ENCODE measurements at regions not wholly inside any gene's neighbourhood (a gene's known extent, or its start where the extent isn't known, plus 50 kb on each side); places are given as distances from the start of the nearest gene placed in this dataset.
A peak's percentile ranks its signal among the peaks of the same experiment; 100 is the strongest.

- no peaks in the 10 kb centered on the region for H3K9me3 ChIP-seq (ENCODE audit: control insufficient read depth, low read length)
- no peak overlapping the region for H2AFZ ChIP-seq
- H3K9ac ChIP-seq, result no peak overlapping the region
- TF ChIP-seq, protein P1, sequence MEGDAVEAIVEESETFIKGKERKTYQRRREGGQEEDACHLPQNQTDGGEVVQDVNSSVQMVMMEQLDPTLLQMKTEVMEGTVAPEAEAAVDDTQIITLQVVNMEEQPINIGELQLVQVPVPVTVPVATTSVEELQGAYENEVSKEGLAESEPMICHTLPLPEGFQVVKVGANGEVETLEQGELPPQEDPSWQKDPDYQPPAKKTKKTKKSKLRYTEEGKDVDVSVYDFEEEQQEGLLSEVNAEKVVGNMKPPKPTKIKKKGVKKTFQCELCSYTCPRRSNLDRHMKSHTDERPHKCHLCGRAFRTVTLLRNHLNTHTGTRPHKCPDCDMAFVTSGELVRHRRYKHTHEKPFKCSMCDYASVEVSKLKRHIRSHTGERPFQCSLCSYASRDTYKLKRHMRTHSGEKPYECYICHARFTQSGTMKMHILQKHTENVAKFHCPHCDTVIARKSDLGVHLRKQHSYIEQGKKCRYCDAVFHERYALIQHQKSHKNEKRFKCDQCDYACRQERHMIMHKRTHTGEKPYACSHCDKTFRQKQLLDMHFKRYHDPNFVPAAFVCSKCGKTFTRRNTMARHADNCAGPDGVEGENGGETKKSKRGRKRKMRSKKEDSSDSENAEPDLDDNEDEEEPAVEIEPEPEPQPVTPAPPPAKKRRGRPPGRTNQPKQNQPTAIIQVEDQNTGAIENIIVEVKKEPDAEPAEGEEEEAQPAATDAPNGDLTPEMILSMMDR (IDR thresholded peaks at IDR 0.05), result no peak
- H3K36me3 ChIP-seq (ENCODE audit: control insufficient read depth, insufficient read depth, low read length), result no peaks in the 10 kb centered on the region
- no peaks in the 10 kb centered on the region for H3K27me3 ChIP-seq (ENCODE audit: control insufficient read depth, insufficient read depth, low read length)
- no peak overlapping the region for H3K27ac ChIP-seq
- H3K79me2 ChIP-seq, result no peaks in the 10 kb centered on the region
- H3K4me1 ChIP-seq, result no peaks in the 10 kb centered on the region
- H3K4me2 ChIP-seq (ENCODE audit: low read length), result no peak overlapping the region
- no peak overlapping the region for H3K4me3 ChIP-seq (ENCODE audit: low read depth, low read length)
Measured at GRCh38 chr15:70475407-70475781, 288.0 kb downstream of the UACA start.

- Histone ChIP-seq H3K9ac (no peak overlapping the region), H2AFZ (no peak overlapping the region), H3K4me2 (ENCODE audit: low read length) (no peak overlapping the region), H3K9me3 (ENCODE audit: control insufficient read depth, low read length) (no peaks in the 10 kb centered on the region), H3K36me3 (ENCODE audit: control insufficient read depth, insufficient read depth, low read length) (no peaks in the 10 kb centered on the region), H3K27me3 (ENCODE audit: control insufficient read depth, insufficient read depth, low read length) (no peaks in the 10 kb centered on the region), H3K4me1 (no peaks in the 10 kb centered on the region), H3K79me2 (no peaks in the 10 kb centered on the region), H3K27ac (peak overlapping the region; percentile 49), H3K4me3 (ENCODE audit: low read depth, low read length) (no peak overlapping the region)
- TF ChIP-seq, protein P1 (IDR thresholded peaks at IDR 0.05), result no peak
Measured at GRCh38 chr15:70474471-70475406, 288.6 kb downstream of the UACA start.

DNA sequence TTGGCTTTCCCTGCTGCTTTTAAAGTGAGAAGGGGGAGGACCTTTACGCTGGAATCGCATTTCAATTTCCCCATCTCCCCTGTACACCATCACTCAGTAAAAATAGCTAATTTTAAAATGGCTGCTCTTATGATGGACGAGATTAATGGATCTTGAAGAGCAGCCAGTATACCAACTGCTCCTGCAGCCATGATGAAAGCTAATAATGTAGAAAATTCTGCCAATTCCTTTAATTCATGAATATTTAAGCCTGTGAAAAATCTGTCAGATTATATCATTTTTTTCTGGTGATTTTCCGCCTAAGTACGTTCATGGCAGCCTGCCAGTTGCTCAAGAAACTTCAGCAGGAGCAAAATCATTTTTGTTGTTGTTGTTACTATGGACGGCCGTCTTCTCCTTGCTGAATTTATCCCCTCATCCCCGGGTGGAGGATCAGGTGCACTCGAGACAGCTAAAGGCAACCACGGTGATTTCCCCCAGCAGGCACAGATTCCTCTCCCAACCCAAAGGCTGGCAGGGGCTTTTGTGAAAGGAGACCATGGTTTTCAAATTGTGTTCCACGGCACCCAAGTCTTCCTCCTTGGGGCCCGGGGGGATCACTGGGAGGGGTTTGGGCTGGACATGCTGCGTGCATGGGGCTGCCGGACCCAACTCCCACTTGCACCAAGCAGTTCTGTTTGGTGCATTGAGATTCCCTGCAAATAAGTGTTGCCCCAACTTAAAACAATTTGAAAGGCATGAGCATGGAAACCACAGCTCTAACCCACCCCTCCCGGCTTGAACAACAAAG is 289.6 kb downstream of the UACA start:
- no peak overlapping the region for H3K9ac ChIP-seq
- no peaks in the 10 kb centered on the region for H3K27me3 ChIP-seq (ENCODE audit: control insufficient read depth, insufficient read depth, low read length)
- H3K4me1 ChIP-seq, result no peaks in the 10 kb centered on the region
- H3K9me3 ChIP-seq (ENCODE audit: control insufficient read depth, low read length), result no peaks in the 10 kb centered on the region
- H3K4me2 ChIP-seq (ENCODE audit: low read length), result no peak overlapping the region
- no peaks in the 10 kb centered on the region for H3K36me3 ChIP-seq (ENCODE audit: control insufficient read depth, insufficient read depth, low read length)
- H3K27ac ChIP-seq, result no peak overlapping the region
- H3K79me2 ChIP-seq, result no peaks in the 10 kb centered on the region
- no peak overlapping the region for H3K4me3 ChIP-seq (ENCODE audit: low read depth, low read length)
- TF ChIP-seq, protein P1 (IDR thresholded peaks at IDR 0.05), result no peak
- H2AFZ ChIP-seq, result no peak overlapping the region

- Histone ChIP-seq H3K4me1 (no peaks in the 10 kb centered on the region), H3K79me2 (no peaks in the 10 kb centered on the region), H3K36me3 (ENCODE audit: control insufficient read depth, insufficient read depth, low read length) (no peaks in the 10 kb centered on the region), H3K27ac (no peak overlapping the region), H3K9me3 (ENCODE audit: control insufficient read depth, low read length) (no peaks in the 10 kb centered on the region), H3K4me2 (ENCODE audit: low read length) (no peak overlapping the region), H3K27me3 (ENCODE audit: control insufficient read depth, insufficient read depth, low read length) (no peaks in the 10 kb centered on the region), H2AFZ (no peak overlapping the region), H3K9ac (no peak overlapping the region), H3K4me3 (ENCODE audit: low read depth, low read length) (no peak overlapping the region)
- TF ChIP-seq, protein P1 (IDR thresholded peaks at IDR 0.05), result no peak
Measured at GRCh38 chr15:70471517-70471916, 291.8 kb downstream of the UACA start.

Data from parathyroid adenoma (tissue), 2 donors.